Fibroblast of villous mesenchyme (primary cell): ENCODE measurements at regions not wholly inside any gene's neighbourhood (a gene's known extent, or its start where the extent isn't known, plus 50 kb on each side); places are given as distances from the start of the nearest gene placed in this dataset.

Experiments used
- DNase-seq: peaks from one replicate; pipeline ENCODE4 v3.0.0-alpha.2; 2010; ENCODE audit warnings: low read depth
- H3K4me3 ChIP-seq: 2 replicates; pipeline ENCODE4 v1.5.1; 2011; ENCODE audit warnings: low read depth, mild to moderate bottlenecking, low read length
- TF ChIP-seq, protein P1 (sequence below): IDR thresholded peaks from 2 replicates; pipeline ENCODE4 v1.5.1; 2012; ENCODE audit warnings: low read depth, mild to moderate bottlenecking, low read length; ENCODE audit not compliant: insufficient read depth

DNA sequence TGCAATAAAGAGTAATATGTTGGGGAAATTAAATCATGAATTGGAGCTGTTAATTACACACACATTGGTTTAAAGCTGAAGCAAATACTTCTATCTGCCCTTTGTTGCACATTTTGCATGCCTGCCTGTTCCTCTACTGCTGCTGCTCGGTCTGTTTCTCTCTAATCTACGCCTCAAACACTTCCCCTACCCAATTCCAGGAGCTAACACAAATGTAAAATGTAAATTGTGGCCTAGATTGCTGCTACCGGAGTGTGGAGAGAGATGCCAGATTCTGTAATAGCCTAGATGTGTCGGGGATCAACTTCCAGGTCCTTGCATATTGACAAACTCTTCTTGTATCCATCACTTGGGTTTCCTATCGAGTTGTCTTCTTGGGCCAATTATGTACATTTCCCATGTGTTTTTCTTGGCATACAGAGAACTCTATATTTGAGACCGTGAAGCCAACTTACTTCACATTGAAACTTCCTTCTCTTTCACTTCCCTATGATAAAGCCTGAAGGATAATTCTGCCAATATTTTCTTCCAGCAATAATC lies 450.4 kb upstream of the NR2F2 start:
- TF ChIP-seq, protein P1, sequence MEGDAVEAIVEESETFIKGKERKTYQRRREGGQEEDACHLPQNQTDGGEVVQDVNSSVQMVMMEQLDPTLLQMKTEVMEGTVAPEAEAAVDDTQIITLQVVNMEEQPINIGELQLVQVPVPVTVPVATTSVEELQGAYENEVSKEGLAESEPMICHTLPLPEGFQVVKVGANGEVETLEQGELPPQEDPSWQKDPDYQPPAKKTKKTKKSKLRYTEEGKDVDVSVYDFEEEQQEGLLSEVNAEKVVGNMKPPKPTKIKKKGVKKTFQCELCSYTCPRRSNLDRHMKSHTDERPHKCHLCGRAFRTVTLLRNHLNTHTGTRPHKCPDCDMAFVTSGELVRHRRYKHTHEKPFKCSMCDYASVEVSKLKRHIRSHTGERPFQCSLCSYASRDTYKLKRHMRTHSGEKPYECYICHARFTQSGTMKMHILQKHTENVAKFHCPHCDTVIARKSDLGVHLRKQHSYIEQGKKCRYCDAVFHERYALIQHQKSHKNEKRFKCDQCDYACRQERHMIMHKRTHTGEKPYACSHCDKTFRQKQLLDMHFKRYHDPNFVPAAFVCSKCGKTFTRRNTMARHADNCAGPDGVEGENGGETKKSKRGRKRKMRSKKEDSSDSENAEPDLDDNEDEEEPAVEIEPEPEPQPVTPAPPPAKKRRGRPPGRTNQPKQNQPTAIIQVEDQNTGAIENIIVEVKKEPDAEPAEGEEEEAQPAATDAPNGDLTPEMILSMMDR = no peak
- H3K4me3 ChIP-seq = no peak overlapping the region
- DNase-seq = no peak

DNA sequence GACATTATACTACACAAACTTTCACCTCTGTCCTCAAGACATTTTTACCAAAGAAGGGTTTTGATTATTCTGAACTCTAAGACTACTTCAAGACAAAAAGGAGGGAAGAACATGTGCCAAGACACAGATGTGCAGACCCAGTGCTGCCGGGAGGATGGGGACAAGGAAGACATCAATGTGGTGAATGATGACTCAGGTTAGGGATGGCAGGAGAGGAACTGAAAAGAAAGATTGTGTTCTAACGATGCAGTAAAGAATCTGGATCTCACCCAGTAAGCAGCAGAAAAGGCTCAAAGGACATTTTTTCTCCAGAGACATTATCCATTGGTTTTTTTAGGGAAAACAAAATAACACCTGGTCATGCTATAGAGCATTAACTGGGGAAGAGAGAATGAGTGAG lies 449.9 kb upstream of the NR2F2 start:
- no peak for DNase-seq
- TF ChIP-seq, protein P1 = no peak
- no peak overlapping the region for H3K4me3 ChIP-seq

DNA sequence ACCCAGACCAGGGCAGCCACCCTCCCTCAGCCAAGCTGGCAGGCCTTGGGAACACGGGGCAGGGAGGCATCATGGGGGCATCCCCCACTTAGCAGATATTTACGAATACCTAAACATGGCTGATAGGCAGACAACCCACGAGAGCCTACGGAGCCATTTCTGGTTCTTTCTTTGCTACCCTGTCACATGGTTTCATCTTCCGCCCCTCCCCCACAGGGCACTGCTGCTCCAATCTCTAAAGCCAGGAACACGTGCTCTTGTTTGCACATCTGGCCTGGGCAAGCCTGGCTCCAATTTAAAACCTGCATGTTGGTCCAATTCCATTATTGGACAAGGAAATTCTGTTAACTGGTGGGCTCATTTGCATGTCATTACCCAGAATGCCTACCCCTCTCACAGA lies 447.4 kb upstream of the NR2F2 start:
- H3K4me3 ChIP-seq = no peak overlapping the region
- no peak for DNase-seq
- TF ChIP-seq, protein P1 = no peak

DNA sequence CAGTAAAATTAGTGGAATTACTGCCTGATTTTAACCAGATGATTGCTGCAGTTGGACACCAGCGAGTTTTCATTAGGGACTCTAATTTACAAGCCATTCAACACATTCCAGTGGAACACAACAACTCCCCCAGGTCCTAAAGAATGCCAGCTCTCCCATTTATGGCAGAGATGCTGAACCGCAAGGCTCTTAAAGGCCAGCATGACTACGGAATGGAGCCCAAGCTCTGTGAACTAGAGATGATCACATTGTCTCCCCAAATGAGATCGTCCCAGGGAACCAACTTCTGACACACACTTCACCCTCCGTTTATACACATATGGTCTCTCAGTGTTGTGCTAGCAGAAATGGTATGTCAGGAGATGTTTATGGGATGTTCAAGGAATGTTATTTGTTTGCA lies 446.2 kb upstream of the NR2F2 start:
- TF ChIP-seq, protein P1 = no peak
- no peak overlapping the region for H3K4me3 ChIP-seq
- peak; percentile 92 for DNase-seq

DNA sequence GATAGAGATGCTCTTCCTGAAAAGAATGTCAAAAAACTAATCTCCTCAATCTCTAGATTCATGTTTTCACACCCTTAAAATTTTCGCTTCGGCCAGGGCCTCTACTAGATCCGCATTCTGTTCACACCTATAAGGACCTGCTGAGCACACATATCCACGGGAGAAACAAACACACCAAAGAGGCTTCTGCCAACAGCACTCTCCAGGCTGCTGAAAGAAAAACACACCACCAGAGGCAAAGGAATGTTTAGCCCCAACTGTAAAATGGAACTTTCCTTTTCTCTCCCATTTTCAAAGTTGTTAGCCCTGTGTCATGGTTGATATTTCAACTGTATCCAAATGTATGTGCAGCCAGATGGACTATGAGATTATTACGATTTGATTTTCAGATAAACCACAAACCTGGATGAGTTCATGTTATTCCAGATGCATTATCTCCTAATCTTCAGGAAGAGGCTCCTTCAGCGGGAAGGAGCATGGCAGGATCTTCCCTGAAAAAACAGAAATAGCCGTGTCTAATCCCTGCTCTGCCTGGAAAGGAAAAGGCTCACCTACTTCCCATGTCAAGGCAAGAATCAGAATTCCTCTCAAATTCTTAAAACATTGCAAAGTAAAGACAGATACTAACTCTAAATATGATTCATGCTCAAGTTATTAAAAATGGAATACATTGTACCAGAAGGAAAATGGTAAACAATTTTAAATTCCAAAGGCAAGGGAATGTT lies 442.7 kb upstream of the NR2F2 start:
- no peak overlapping the region for H3K4me3 ChIP-seq
- TF ChIP-seq, protein P1 = no peak
- peak; percentile 18 for DNase-seq

DNA sequence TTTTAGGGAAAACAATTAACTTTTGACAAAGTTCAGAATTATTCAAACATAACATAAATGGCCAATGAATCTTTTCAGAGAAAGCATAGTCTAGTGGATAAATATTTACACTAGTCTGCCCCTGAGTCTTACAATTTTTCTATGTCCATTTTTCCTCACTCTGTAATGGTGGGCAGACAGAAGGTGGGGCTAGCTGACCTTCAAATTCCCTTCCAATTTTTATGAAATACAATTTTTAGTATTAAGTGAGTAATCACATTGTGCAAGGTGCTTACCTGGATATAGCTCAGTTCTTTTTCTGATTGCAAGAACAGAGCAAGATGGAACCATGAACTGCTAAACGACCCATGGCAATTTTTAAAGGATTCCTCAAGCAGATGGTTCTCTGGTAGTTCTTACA lies 441.7 kb upstream of the NR2F2 start:
- no peak overlapping the region for H3K4me3 ChIP-seq
- DNase-seq = no peak
- TF ChIP-seq, protein P1 = peak; percentile 4
